Dedifferentiated amniotic fluid mesenchymal stem cell (primary cell): ENCODE measurements at regions not wholly inside any gene's neighbourhood (a gene's known extent, or its start where the extent isn't known, plus 50 kb on each side); places are given as distances from the start of the nearest gene placed in this dataset.

Experiments
- DNase-seq: peaks from one replicate; pipeline ENCODE4 v3.0.0-alpha.2; 2016; ENCODE audit errors: extremely low spot score

- no peak for DNase-seq
Measured at GRCh38 chr1:192081359-192081758, 76.9 kb upstream of the RGS18 start.

- DNase-seq, result no peak
Measured at GRCh38 chr1:192086644-192087043, 71.6 kb upstream of the RGS18 start.

GRCh38 chr1:192087334-192087733 lies 70.9 kb upstream of the RGS18 start:
- DNase-seq, result no peak

GRCh38 chr1:192088496-192088895 lies 69.8 kb upstream of the RGS18 start:
- DNase-seq, result no peak

GRCh38 chr1:192098001-192098400 lies 60.3 kb upstream of the RGS18 start:
- DNase-seq, result no peak

- DNase-seq, result no peak
Measured at GRCh38 chr1:192099328-192099727, 58.9 kb upstream of the RGS18 start.

GRCh38 chr1:192100686-192101468 lies 57.4 kb upstream of the RGS18 start:
- no peak for DNase-seq

GRCh38 chr1:192104128-192104527 lies 54.1 kb upstream of the RGS18 start:
- no peak for DNase-seq

- DNase-seq, result peak; percentile 87
Measured at GRCh38 chr1:192104852-192105251, 53.4 kb upstream of the RGS18 start.

GRCh38 chr1:192108161-192108560 lies 50.1 kb upstream of the RGS18 start:
- DNase-seq, result no peak
